ENCODE measurements at regions not wholly inside any gene's neighbourhood (a gene's known extent, or its start where the extent isn't known, plus 50 kb on each side); places are given as distances from the start of the nearest gene placed in this dataset.

GRCh38 chr12:60174941-60175340, 579.1 kb downstream of the SLC16A7 start:
- TF ChIP-seq REST (IDR thresholded peaks at IDR 0.05; ENCODE audit: insufficient replicate concordance, low read depth) (no peak), CTCF (IDR thresholded peaks at IDR 0.05; ENCODE audit: insufficient read depth, low read length) (no peak), POLR2AphosphoS5 (IDR thresholded peaks at IDR 0.05; ENCODE audit: low read depth) (no peak), SPI1 (IDR thresholded peaks at IDR 0.05; ENCODE audit: borderline replicate concordance, low read depth) (no peak), GABPA (IDR thresholded peaks at IDR 0.05; ENCODE audit: low read depth) (no peak)
